GM10266 (cell line): ENCODE measurements at regions not wholly inside any gene's neighbourhood (a gene's known extent, or its start where the extent isn't known, plus 50 kb on each side); places are given as distances from the start of the nearest gene placed in this dataset.
"Not testable (repeated sequence)": the region's sequence is repeated elsewhere in the genome, so short reads cannot be mapped to it uniquely, and the experiment has no call there.

Experiments used
- DNase-seq: peaks from one replicate; pipeline ENCODE4 v3.0.0; 2012; ENCODE audit errors: extremely low spot score
- CTCF ChIP-seq: IDR thresholded peaks from 2 replicates; pipeline ENCODE4 v1.5.1; 2012; ENCODE audit warnings: mild to moderate bottlenecking, low read depth; ENCODE audit not compliant: control insufficient read depth, insufficient read depth; ENCODE audit errors: missing control alignments

GRCh38 chr22:25495285-25495684, 69.2 kb upstream of the GRK3 start:
- TF ChIP-seq CTCF, result no peak
- no peak for DNase-seq

GRCh38 chr22:25496396-25497064, 67.9 kb upstream of the GRK3 start:
- no peak for TF ChIP-seq CTCF
- no peak for DNase-seq

GRCh38 chr22:25497181-25497641, 67.3 kb upstream of the GRK3 start:
- no peak for TF ChIP-seq CTCF
- DNase-seq, result no peak

- no peak for DNase-seq
- TF ChIP-seq CTCF, result no peak
These were observed 66.8 kb upstream of the GRK3 start for GRCh38 chr22:25497716-25498115.

- not testable (repeated sequence) for DNase-seq
These were observed 63.8 kb upstream of the GRK3 start for GRCh38 chr22:25500671-25501070.

- not testable (repeated sequence) for DNase-seq
These were observed 60.5 kb upstream of the GRK3 start for GRCh38 chr22:25504017-25504416.

GRCh38 chr22:25508161-25508560, 56.3 kb upstream of the GRK3 start:
- no peak for TF ChIP-seq CTCF
- DNase-seq, result no peak

GRCh38 chr22:25508761-25509321, 55.6 kb upstream of the GRK3 start:
- DNase-seq, result no peak
- no peak for TF ChIP-seq CTCF
